ENCODE measurements at regions not wholly inside any gene's neighbourhood (a gene's known extent, or its start where the extent isn't known, plus 50 kb on each side); places are given as distances from the start of the nearest gene placed in this dataset.

DNA sequence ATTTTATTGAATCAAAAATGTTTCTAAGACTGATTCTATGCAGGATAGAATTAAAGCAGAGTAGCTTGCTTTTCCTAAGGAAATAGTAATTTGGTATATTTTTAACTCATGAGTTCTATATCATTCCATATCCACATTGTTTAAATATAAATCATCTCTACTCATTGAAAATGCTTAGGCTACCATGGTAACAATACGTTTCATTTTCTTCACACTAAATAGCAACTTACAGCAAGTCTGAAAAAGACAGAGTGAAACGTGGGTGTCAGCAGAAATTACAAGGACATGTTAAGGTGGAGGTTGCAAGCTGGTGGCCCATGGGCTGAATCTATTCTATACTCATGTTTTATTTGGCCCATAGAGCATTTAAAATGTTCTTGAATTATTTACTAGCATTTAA, 487.9 kb downstream of the ARHGEF28 start:
- no peaks in the 10 kb centered on the region for H3K9me3 ChIP-seq (ENCODE audit: low read depth, low read length, poor library complexity, severe bottlenecking)
- no peak overlapping the region for H3K27ac ChIP-seq (ENCODE audit: low read depth, low read length, poor library complexity, severe bottlenecking)
- H3K27me3 ChIP-seq (replicated peaks; ENCODE audit: insufficient read depth, low read depth, low read length, poor library complexity) = no peaks in the 10 kb centered on the region
- intact Hi-C loops (cut with micrococcal nuclease; ENCODE audit: unreplicated experiment) = no loop called here
- H3K36me3 ChIP-seq (ENCODE audit: insufficient read depth, low read length, poor library complexity, severe bottlenecking) = no peaks in the 10 kb centered on the region
- no peaks in the 10 kb centered on the region for H3K4me1 ChIP-seq (ENCODE audit: insufficient read depth, low read length, poor library complexity, severe bottlenecking)
- DNase-seq (ENCODE audit: low spot score) = no peak
- CTCF ChIA-PET = no interaction called here
- POLR2A ChIA-PET (ENCODE audit: low non-redundant PET) = interaction anchor here (0.6 kb wide), 1 partner anchor 517 kb away, joined by 3 read pairs; no protein-coding TSS in a partner anchor
- no peak for TF ChIP-seq EZH2 (IDR thresholded peaks at IDR 0.05; ENCODE audit: borderline replicate concordance, low read depth, low read length, poor library complexity, severe bottlenecking)
- TF ChIP-seq CTCF (conservative IDR thresholded peaks at IDR 0.05; ENCODE audit: low read depth, low read length) = no peak
- no TSS peak for BruUV-seq (replicated peaks)
- H3K4me3 ChIP-seq (ENCODE audit: low read depth, low read length, poor library complexity, severe bottlenecking) = no peak overlapping the region

GRCh38 chr5:74113196-74113540, 487.2 kb downstream of the ARHGEF28 start:
- no peak overlapping the region for H3K27ac ChIP-seq (ENCODE audit: low read depth, low read length, poor library complexity, severe bottlenecking)
- H3K4me1 ChIP-seq (ENCODE audit: insufficient read depth, low read length, poor library complexity, severe bottlenecking) = no peaks in the 10 kb centered on the region
- no peaks in the 10 kb centered on the region for H3K9me3 ChIP-seq (ENCODE audit: low read depth, low read length, poor library complexity, severe bottlenecking)
- H3K27me3 ChIP-seq (replicated peaks; ENCODE audit: insufficient read depth, low read depth, low read length, poor library complexity) = peaks cover 5% of the 10 kb centered on the region
- DNase-seq (ENCODE audit: low spot score) = no peak
- no peaks in the 10 kb centered on the region for H3K36me3 ChIP-seq (ENCODE audit: insufficient read depth, low read length, poor library complexity, severe bottlenecking)
- no TSS peak for BruUV-seq (replicated peaks)
- H3K4me3 ChIP-seq (ENCODE audit: low read depth, low read length, poor library complexity, severe bottlenecking) = no peak overlapping the region
- ChIA-PET CTCF (no interaction called here), POLR2A (ENCODE audit: low non-redundant PET) (no interaction called here)
- intact Hi-C loops (cut with micrococcal nuclease; ENCODE audit: unreplicated experiment) = no loop called here
- TF ChIP-seq EZH2 (IDR thresholded peaks at IDR 0.05; ENCODE audit: borderline replicate concordance, low read depth, low read length, poor library complexity, severe bottlenecking) (no peak), CTCF (conservative IDR thresholded peaks at IDR 0.05; ENCODE audit: low read depth, low read length) (no peak)

GRCh38 chr5:74112372-74113195, 486.6 kb downstream of the ARHGEF28 start:
- Histone ChIP-seq H3K4me1 (ENCODE audit: insufficient read depth, low read length, poor library complexity, severe bottlenecking) (no peaks in the 10 kb centered on the region), H3K36me3 (ENCODE audit: insufficient read depth, low read length, poor library complexity, severe bottlenecking) (no peaks in the 10 kb centered on the region), H3K9me3 (ENCODE audit: low read depth, low read length, poor library complexity, severe bottlenecking) (no peaks in the 10 kb centered on the region), H3K27ac (ENCODE audit: low read depth, low read length, poor library complexity, severe bottlenecking) (no peak overlapping the region), H3K27me3 (replicated peaks; ENCODE audit: insufficient read depth, low read depth, low read length, poor library complexity) (peaks cover 7% of the 10 kb centered on the region), H3K4me3 (ENCODE audit: low read depth, low read length, poor library complexity, severe bottlenecking) (no peak overlapping the region)
- intact Hi-C loops (cut with micrococcal nuclease; ENCODE audit: unreplicated experiment) = no loop called here
- POLR2A ChIA-PET (ENCODE audit: low non-redundant PET) = no interaction called here
- TF ChIP-seq EZH2 (IDR thresholded peaks at IDR 0.05; ENCODE audit: borderline replicate concordance, low read depth, low read length, poor library complexity, severe bottlenecking) (no peak), CTCF (conservative IDR thresholded peaks at IDR 0.05; ENCODE audit: low read depth, low read length) (no peak)
- CTCF ChIA-PET = no interaction called here
- BruUV-seq (replicated peaks) = no TSS peak
- DNase-seq (ENCODE audit: low spot score) = no peak
